ENCODE measurements at regions not wholly inside any gene's neighbourhood (a gene's known extent, or its start where the extent isn't known, plus 50 kb on each side); places are given as distances from the start of the nearest gene placed in this dataset.

GRCh38 chr14:56027916-56028712 lies 90.1 kb upstream of the PELI2 start:
- Histone ChIP-seq H3K9me1 (replicated peaks; ENCODE audit: control insufficient read depth, extremely low read depth, insufficient read depth, low read length) (no peaks in the 10 kb centered on the region), H3K79me2 (ENCODE audit: control insufficient read depth, insufficient read depth, low read length) (no peaks in the 10 kb centered on the region), H3K9me3 (replicated peaks; ENCODE audit: control insufficient read depth, insufficient read depth, low read length) (no peaks in the 10 kb centered on the region), H3K4me1 (ENCODE audit: control insufficient read depth, extremely low read depth, insufficient read depth, low read length) (no peaks in the 10 kb centered on the region), H3K36me3 (ENCODE audit: control insufficient read depth in 2 of 2, extremely low read depth in 1 of 2, insufficient read depth in 2 of 2, low read length in 2 of 2) (no peaks in the 10 kb centered on the region), H3K4me3 (replicated peaks in 1 of 3; ENCODE audit: insufficient read depth in 1 of 3, low read depth in 1 of 3, low read length in 3 of 3) (no peak overlapping the region), H3K9ac (replicated peaks; ENCODE audit: extremely low read depth, insufficient read depth, low read length) (no peak overlapping the region), H3K4me2 (ENCODE audit: insufficient read depth, low read length) (no peak overlapping the region), H3K27me3 (ENCODE audit: control insufficient read depth in 2 of 2, insufficient read depth in 2 of 2, low read length in 2 of 2) (peaks cover 8 to 11% of the 10 kb centered on the region in 2 experiments), H3K27ac (ENCODE audit: insufficient read depth, low read depth, low read length) (no peak overlapping the region), H4K20me1 (replicated peaks; ENCODE audit: control insufficient read depth, extremely low read depth, insufficient read depth, low read length) (no peaks in the 10 kb centered on the region), H2AFZ (ENCODE audit: low read depth, low read length) (no peak overlapping the region)
- intact Hi-C loops (cut with micrococcal nuclease): no loop called here
- TF ChIP-seq POLR2AphosphoS5 (IDR thresholded peaks at IDR 0.05; ENCODE audit: insufficient read depth, low read depth, low read length) (no peak), GATA2 (IDR thresholded peaks at IDR 0.05; ENCODE audit: insufficient read depth, insufficient read length, low read depth, low read length) (no peak), POLR2A (IDR thresholded peaks at IDR 0.05; ENCODE audit: low read depth, low read length) (no peak), EZH2 (IDR thresholded peaks at IDR 0.05; ENCODE audit: borderline replicate concordance, low read depth, low read length, severe bottlenecking) (no peak), MYC (IDR thresholded peaks at IDR 0.05; ENCODE audit: low read depth, low read length) (no peak), FOS (IDR thresholded peaks at IDR 0.05; ENCODE audit: borderline replicate concordance, insufficient read depth, low read length) (no peak)
- TF ChIP-seq, protein P1, sequence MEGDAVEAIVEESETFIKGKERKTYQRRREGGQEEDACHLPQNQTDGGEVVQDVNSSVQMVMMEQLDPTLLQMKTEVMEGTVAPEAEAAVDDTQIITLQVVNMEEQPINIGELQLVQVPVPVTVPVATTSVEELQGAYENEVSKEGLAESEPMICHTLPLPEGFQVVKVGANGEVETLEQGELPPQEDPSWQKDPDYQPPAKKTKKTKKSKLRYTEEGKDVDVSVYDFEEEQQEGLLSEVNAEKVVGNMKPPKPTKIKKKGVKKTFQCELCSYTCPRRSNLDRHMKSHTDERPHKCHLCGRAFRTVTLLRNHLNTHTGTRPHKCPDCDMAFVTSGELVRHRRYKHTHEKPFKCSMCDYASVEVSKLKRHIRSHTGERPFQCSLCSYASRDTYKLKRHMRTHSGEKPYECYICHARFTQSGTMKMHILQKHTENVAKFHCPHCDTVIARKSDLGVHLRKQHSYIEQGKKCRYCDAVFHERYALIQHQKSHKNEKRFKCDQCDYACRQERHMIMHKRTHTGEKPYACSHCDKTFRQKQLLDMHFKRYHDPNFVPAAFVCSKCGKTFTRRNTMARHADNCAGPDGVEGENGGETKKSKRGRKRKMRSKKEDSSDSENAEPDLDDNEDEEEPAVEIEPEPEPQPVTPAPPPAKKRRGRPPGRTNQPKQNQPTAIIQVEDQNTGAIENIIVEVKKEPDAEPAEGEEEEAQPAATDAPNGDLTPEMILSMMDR (IDR thresholded peaks at IDR 0.05; ENCODE audit: extremely low read depth in 1 of 2, insufficient read depth in 1 of 2, low read depth in 1 of 2, low read length in 2 of 2): no peak
- FAIRE-seq: no peak
- dilution Hi-C loops (cut with MboI; ENCODE audit: extremely low pct_ligation_motif_present, low sequenced_read_pairs): no loop called here
- ChIA-PET POLR2A (no interaction called here), CTCF (no interaction called here)
- no TSS peak for BruUV-seq (replicated peaks)
- DNase-seq (ENCODE audit: low read depth, low spot score): no peak
